Body of pancreas (tissue), 4 donors: ENCODE measurements at regions not wholly inside any gene's neighbourhood (a gene's known extent, or its start where the extent isn't known, plus 50 kb on each side); places are given as distances from the start of the nearest gene placed in this dataset.

Experiments used
- ATAC-seq: fragments of 150-250 bp; one replicate; pipeline ENCODE4 v1.9.1; 2016
- DNase-seq, 4 donors: peaks; one replicate each; pipeline ENCODE4 v3.0.0-alpha.2; 2019
- H3K27ac ChIP-seq, 4 donors: fragments of 200-600 bp; sonication (generic); 1 replicate in 3 of 4; 2 replicates in 1 of 4; pipeline versions ENCODE4 v1.5.1 to v1.6.1; 2016 to 2019; ENCODE audit warnings: mild to moderate bottlenecking in 1 of 4, mixed read lengths in 1 of 4, moderate library complexity in 1 of 4
- H3K27me3 ChIP-seq, 2 donors: fragments of 200-600 bp; sonication (generic); one replicate each; pipeline ENCODE4 v1.6.0; 2016; ENCODE audit warnings: mild to moderate bottlenecking in 1 of 2
- H3K36me3 ChIP-seq, 2 donors: fragments of 200-600 bp; sonication (generic); replicated peaks in 1 of 2; 2 replicates each; pipeline ENCODE4 v1.5.1; 2016; ENCODE audit warnings: low read depth in 2 of 2; ENCODE audit not compliant: insufficient read depth in 1 of 2
- H3K4me1 ChIP-seq: fragments of 200-600 bp; sonication (generic); one replicate; pipeline ENCODE4 v1.6.0; 2016
- H3K4me3 ChIP-seq, 2 donors: fragments of 200-600 bp; sonication (generic); 1 replicate in 1 of 2; 2 replicates in 1 of 2; pipeline ENCODE4 v1.5.1; 2016 to 2019
- H3K9me3 ChIP-seq, 3 donors: fragments of 200-600 bp; sonication (generic); 1 replicate in 2 of 3; 2 replicates in 1 of 3; pipeline ENCODE4 v1.5.1; 2016
- CTCF ChIP-seq, 7 experiments: fragments of 450-650 bp in 4 of 7; fragments of 200-600 bp in 3 of 7; sonication (generic) in 3 of 7; IDR thresholded peaks; one replicate each; pipeline ENCODE4 v1.5.1; 2016 to 2019; ENCODE audit warnings: antibody characterized with exemption in 7 of 7
- POLR2A ChIP-seq, 3 donors: fragments of 450-650 bp; IDR thresholded peaks; one replicate each; pipeline ENCODE4 v1.6.1; 2016; ENCODE audit warnings: antibody characterized with exemption in 3 of 3, mild to moderate bottlenecking in 2 of 3
- WGBS, 2 donors: methylation state at CpG; one replicate each; pipeline ENCODE4 v1.1.5; 2017; 5-methylcytosine and 5-hydroxymethylcytosine counted together
- intact Hi-C: fragments of 100-400 bp; cut with DNase I; formaldehyde crosslinking; loops from one replicate; pipeline ENCODE4 v1.15.1; 2023

GRCh38 chr7:31413766-31414165 is 73.2 kb upstream of the NEUROD6 start:
- no peak overlapping the region for H3K4me3 ChIP-seq
- H3K27ac ChIP-seq: no peak overlapping the region
- ATAC-seq (no peak), DNase-seq (no peak)
- intact Hi-C loops: no loop called here
- no peaks in the 10 kb centered on the region for H3K9me3 ChIP-seq
- no peaks in the 10 kb centered on the region for H3K36me3 ChIP-seq
- H3K27me3 ChIP-seq: no peaks in the 10 kb centered on the region
- no peaks in the 10 kb centered on the region for H3K4me1 ChIP-seq
- WGBS, 2 donors: 47% methylated on average over 1 of the region's 1 CpG
- TF ChIP-seq POLR2A (IDR thresholded peaks at IDR 0.05) (no peak), CTCF (IDR thresholded peaks at IDR 0.05) (no peak)

- intact Hi-C loops: no loop called here
- no peaks in the 10 kb centered on the region for H3K9me3 ChIP-seq
- H3K36me3 ChIP-seq: no peaks in the 10 kb centered on the region
- ATAC-seq (no peak), DNase-seq (no peak)
- no peak for TF ChIP-seq CTCF (IDR thresholded peaks at IDR 0.05)
- no peak for TF ChIP-seq POLR2A (IDR thresholded peaks at IDR 0.05)
- H3K27ac ChIP-seq: no peak overlapping the region
- H3K27me3 ChIP-seq: no peaks in the 10 kb centered on the region
- H3K4me1 ChIP-seq: no peaks in the 10 kb centered on the region
- WGBS, 2 donors: 61 to 67% methylated on average over 5 of the region's 5 CpGs
- no peak overlapping the region for H3K4me3 ChIP-seq
Measured at GRCh38 chr7:31416381-31416870, 75.9 kb upstream of the NEUROD6 start.

- intact Hi-C loops: no loop called here
- no peak overlapping the region for H3K4me3 ChIP-seq
- H3K27ac ChIP-seq: no peak overlapping the region
- WGBS, 2 donors: 77 to 80% methylated on average over 2 of the region's 2 CpGs
- no peaks in the 10 kb centered on the region for H3K27me3 ChIP-seq
- TF ChIP-seq CTCF (IDR thresholded peaks at IDR 0.05) (no peak), POLR2A (IDR thresholded peaks at IDR 0.05) (no peak)
- ATAC-seq (no peak), DNase-seq (no peak)
- H3K36me3 ChIP-seq: no peaks in the 10 kb centered on the region
- no peaks in the 10 kb centered on the region for H3K4me1 ChIP-seq
- no peaks in the 10 kb centered on the region for H3K9me3 ChIP-seq
Measured at GRCh38 chr7:31418928-31419327, 78.4 kb upstream of the NEUROD6 start.

- Histone ChIP-seq H3K4me3 (no peak overlapping the region), H3K9me3 (no peaks in the 10 kb centered on the region), H3K36me3 (no peaks in the 10 kb centered on the region), H3K27me3 (no peaks in the 10 kb centered on the region), H3K27ac (no peak overlapping the region), H3K4me1 (no peaks in the 10 kb centered on the region)
- ATAC-seq (no peak), DNase-seq (no peak)
- intact Hi-C loops: no loop called here
- WGBS, 2 donors: 72 to 75% methylated on average over 3 of the region's 3 CpGs
- no peak for TF ChIP-seq CTCF (IDR thresholded peaks at IDR 0.05)
- no peak for TF ChIP-seq POLR2A (IDR thresholded peaks at IDR 0.05)
Measured at GRCh38 chr7:31419505-31420055, 79.1 kb upstream of the NEUROD6 start.

GRCh38 chr7:31420948-31421347 is 80.4 kb upstream of the NEUROD6 start:
- intact Hi-C loops: no loop called here
- DNase-seq: no peak
- Histone ChIP-seq H3K4me1 (no peaks in the 10 kb centered on the region), H3K9me3 (no peaks in the 10 kb centered on the region), H3K27me3 (no peaks in the 10 kb centered on the region), H3K27ac (no peak overlapping the region), H3K36me3 (no peaks in the 10 kb centered on the region), H3K4me3 (no peak overlapping the region)
- TF ChIP-seq POLR2A (IDR thresholded peaks at IDR 0.05) (no peak), CTCF (IDR thresholded peaks at IDR 0.05) (no peak)
- 39 to 62% methylated on average over 1 of the region's 1 CpG for WGBS, 2 donors
- no peak for ATAC-seq
